Mammary epithelial cell (primary cell): ENCODE measurements at regions not wholly inside any gene's neighbourhood (a gene's known extent, or its start where the extent isn't known, plus 50 kb on each side); places are given as distances from the start of the nearest gene placed in this dataset.

Experiments
- CTCF ChIP-seq, 2 donors: IDR thresholded peaks in 1 of 2; conservative IDR thresholded peaks in 1 of 2; 2 replicates each; pipeline ENCODE4 v1.5.1; 2011 to 2012; ENCODE audit warnings: inconsistent platforms in 2 of 2, low read length in 2 of 2, mild to moderate bottlenecking in 2 of 2, control low read depth in 1 of 2, low read depth in 1 of 2; ENCODE audit not compliant: insufficient read depth in 1 of 2; ENCODE audit errors: extremely low read depth in 1 of 2
- EZH2 ChIP-seq: IDR thresholded peaks from 2 replicates; pipeline ENCODE4 v1.6.1; 2012; ENCODE audit warnings: low read length, inconsistent platforms, borderline replicate concordance

- TF ChIP-seq CTCF (conservative IDR thresholded peaks at IDR 0.05 in 1 of 2, IDR thresholded peaks at IDR 0.05 in 1 of 2; ENCODE audit: extremely low read depth in 1 of 2, insufficient read depth in 1 of 2, low read depth in 1 of 2, low read length in 2 of 2) (no peak), EZH2 (no peak)
Observed at GRCh38 chr9:7245976-7246580, 488.3 kb downstream of the KDM4C start.
